Activated CD4-positive, alpha-beta T cell treated with anti-CD3 and anti-CD28 coated beads, Interleukin-2, amount 10 ng/mL, durations not matched to agents 24 days and 14 days (primary cell): ENCODE measurements at regions not wholly inside any gene's neighbourhood (a gene's known extent, or its start where the extent isn't known, plus 50 kb on each side); places are given as distances from the start of the nearest gene placed in this dataset.

Experiments
- DNase-seq: peaks from one replicate; pipeline ENCODE4 v3.0.0; 2022
- H3K27ac Mint-ChIP-seq: one replicate; pipeline ENCODE4 v1.8.0; 2022; ENCODE audit warnings: mild to moderate bottlenecking, mixed read lengths
- H3K27me3 Mint-ChIP-seq: one replicate; pipeline ENCODE4 v1.8.0; 2022; ENCODE audit warnings: mixed read lengths
- H3K36me3 Mint-ChIP-seq: one replicate; pipeline ENCODE4 v1.8.0; 2022; ENCODE audit warnings: low read depth, mild to moderate bottlenecking, mixed read lengths
- H3K4me1 Mint-ChIP-seq: one replicate; pipeline ENCODE4 v1.8.0; 2021; ENCODE audit warnings: mixed read lengths
- H3K4me3 Mint-ChIP-seq: one replicate; pipeline ENCODE4 v1.8.0; 2022; ENCODE audit warnings: mild to moderate bottlenecking, moderate library complexity, mixed read lengths
- H3K9me3 Mint-ChIP-seq: one replicate; pipeline ENCODE4 v1.8.0; 2021; ENCODE audit warnings: mixed read lengths
- intact Hi-C: fragments of 100-400 bp; cut with micrococcal nuclease; formaldehyde crosslinking; loops from one replicate; pipeline ENCODE4 v1.15.1; 2023

GRCh38 chr13:63175536-63175935 lies 1759.9 kb upstream of the PCDH20 start:
- H3K36me3 Mint-ChIP-seq: no peaks in the 10 kb centered on the region
- H3K27ac Mint-ChIP-seq: no peak overlapping the region
- H3K27me3 Mint-ChIP-seq: no peaks in the 10 kb centered on the region
- no peaks in the 10 kb centered on the region for H3K4me1 Mint-ChIP-seq
- intact Hi-C loops: no loop called here
- no peak overlapping the region for H3K4me3 Mint-ChIP-seq
- no peak for DNase-seq
- peaks cover 4% of the 10 kb centered on the region for H3K9me3 Mint-ChIP-seq

GRCh38 chr13:63167699-63168337 lies 1752.2 kb upstream of the PCDH20 start:
- intact Hi-C loops: no loop called here
- no peaks in the 10 kb centered on the region for H3K4me1 Mint-ChIP-seq
- H3K36me3 Mint-ChIP-seq: no peaks in the 10 kb centered on the region
- no peaks in the 10 kb centered on the region for H3K27me3 Mint-ChIP-seq
- DNase-seq: no peak
- H3K9me3 Mint-ChIP-seq: no peaks in the 10 kb centered on the region
- no peak overlapping the region for H3K27ac Mint-ChIP-seq
- no peak overlapping the region for H3K4me3 Mint-ChIP-seq

DNA sequence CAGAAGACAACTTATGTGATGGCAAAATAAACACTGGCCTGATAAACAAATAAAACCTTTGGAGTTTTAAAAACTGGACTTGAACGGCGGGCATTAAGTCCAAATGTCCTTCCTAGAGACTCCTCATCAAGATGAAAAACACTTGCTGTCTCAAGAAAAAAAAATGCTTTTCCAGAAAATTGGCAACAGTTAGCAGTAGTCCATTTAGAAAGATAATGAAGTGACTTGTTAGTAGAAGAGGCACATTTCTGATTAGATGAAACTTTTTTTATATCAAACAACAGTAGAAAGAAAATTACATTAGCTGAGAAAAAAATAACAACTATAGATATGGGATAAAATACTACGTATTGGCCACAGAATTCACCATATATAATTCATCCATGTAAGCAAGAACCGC lies 1750.7 kb upstream of the PCDH20 start:
- Mint-ChIP-seq H3K9me3 (no peaks in the 10 kb centered on the region), H3K4me1 (no peaks in the 10 kb centered on the region), H3K27ac (no peak overlapping the region), H3K4me3 (no peak overlapping the region), H3K36me3 (no peaks in the 10 kb centered on the region), H3K27me3 (no peaks in the 10 kb centered on the region)
- no peak for DNase-seq
- intact Hi-C loops: no loop called here

- no peak overlapping the region for H3K27ac Mint-ChIP-seq
- intact Hi-C loops: no loop called here
- H3K4me3 Mint-ChIP-seq: no peak overlapping the region
- H3K36me3 Mint-ChIP-seq: no peaks in the 10 kb centered on the region
- no peak for DNase-seq
- H3K4me1 Mint-ChIP-seq: no peaks in the 10 kb centered on the region
- H3K9me3 Mint-ChIP-seq: no peaks in the 10 kb centered on the region
- no peaks in the 10 kb centered on the region for H3K27me3 Mint-ChIP-seq
Measured at GRCh38 chr13:63163903-63164302, 1748.3 kb upstream of the PCDH20 start.

DNA sequence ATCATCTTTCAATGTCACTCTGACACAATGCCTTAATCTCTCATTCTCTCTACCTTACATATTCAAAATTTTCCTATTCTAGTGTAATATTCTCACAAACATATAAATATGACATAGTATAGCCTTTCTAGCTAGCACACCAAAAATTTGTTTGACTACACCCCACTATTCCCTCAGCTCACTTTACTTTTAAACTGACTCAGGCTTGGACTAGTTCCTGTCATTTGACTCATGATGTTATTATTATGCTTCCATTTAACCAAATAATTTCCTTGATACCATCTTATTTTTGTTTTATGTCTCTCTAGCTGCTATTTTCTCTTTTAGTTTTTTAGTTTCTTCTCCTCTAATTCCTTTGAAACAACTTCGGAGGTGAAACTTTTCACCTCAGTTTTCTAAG lies 1745.6 kb upstream of the PCDH20 start:
- intact Hi-C loops: no loop called here
- no peaks in the 10 kb centered on the region for H3K9me3 Mint-ChIP-seq
- no peak overlapping the region for H3K27ac Mint-ChIP-seq

GRCh38 chr13:63156816-63157215 lies 1741.2 kb upstream of the PCDH20 start:
- intact Hi-C loops: no loop called here
- H3K27me3 Mint-ChIP-seq: no peaks in the 10 kb centered on the region

More for the DNA sequence above, 1745.6 kb upstream of the PCDH20 start:
- no peaks in the 10 kb centered on the region for H3K36me3 Mint-ChIP-seq
- no peaks in the 10 kb centered on the region for H3K27me3 Mint-ChIP-seq
- DNase-seq: no peak
- no peak overlapping the region for H3K4me3 Mint-ChIP-seq
- no peaks in the 10 kb centered on the region for H3K4me1 Mint-ChIP-seq

GRCh38 chr13:63149375-63149774 lies 1733.7 kb upstream of the PCDH20 start:
- Mint-ChIP-seq H3K36me3 (no peaks in the 10 kb centered on the region), H3K27me3 (no peaks in the 10 kb centered on the region), H3K4me1 (no peaks in the 10 kb centered on the region), H3K9me3 (peaks cover 6% of the 10 kb centered on the region), H3K27ac (no peak overlapping the region), H3K4me3 (no peak overlapping the region)
- no peak for DNase-seq
- intact Hi-C loops: no loop called here

More at GRCh38 chr13:63156816-63157215, 1741.2 kb upstream of the PCDH20 start:
- no peak overlapping the region for H3K4me3 Mint-ChIP-seq
- no peaks in the 10 kb centered on the region for H3K4me1 Mint-ChIP-seq
- no peak overlapping the region for H3K27ac Mint-ChIP-seq
- no peaks in the 10 kb centered on the region for H3K36me3 Mint-ChIP-seq
- no peak for DNase-seq
- no peaks in the 10 kb centered on the region for H3K9me3 Mint-ChIP-seq

DNA sequence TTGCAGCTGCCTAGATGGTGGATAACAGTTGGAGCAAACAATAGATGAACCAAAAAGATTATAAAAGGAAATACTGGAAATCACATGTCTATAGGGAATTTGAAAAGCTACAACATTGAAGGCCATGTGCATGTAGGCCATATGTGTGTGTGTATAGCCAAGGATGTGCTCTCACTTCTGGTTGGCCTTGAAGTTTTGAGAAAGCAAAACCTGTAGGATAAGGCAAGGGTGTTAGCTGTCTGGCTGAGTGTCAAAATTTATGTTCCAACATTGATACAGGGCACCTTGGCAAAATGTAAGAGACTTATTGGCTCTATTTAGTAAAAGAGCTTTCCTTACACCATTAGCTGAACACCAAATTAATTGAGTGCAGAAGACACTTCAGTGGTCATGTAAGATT lies 1723.6 kb upstream of the PCDH20 start:
- Mint-ChIP-seq H3K4me3 (no peak overlapping the region), H3K4me1 (no peaks in the 10 kb centered on the region), H3K9me3 (no peaks in the 10 kb centered on the region), H3K27me3 (no peaks in the 10 kb centered on the region), H3K36me3 (no peaks in the 10 kb centered on the region), H3K27ac (no peak overlapping the region)
- intact Hi-C loops: no loop called here
- DNase-seq: no peak

- Mint-ChIP-seq H3K4me3 (no peak overlapping the region), H3K27me3 (no peaks in the 10 kb centered on the region), H3K9me3 (peaks cover 5% of the 10 kb centered on the region), H3K36me3 (no peaks in the 10 kb centered on the region), H3K4me1 (no peaks in the 10 kb centered on the region), H3K27ac (no peak overlapping the region)
- intact Hi-C loops: no loop called here
- no peak for DNase-seq
Measured at GRCh38 chr13:63129995-63130394, 1714.3 kb upstream of the PCDH20 start.

DNA sequence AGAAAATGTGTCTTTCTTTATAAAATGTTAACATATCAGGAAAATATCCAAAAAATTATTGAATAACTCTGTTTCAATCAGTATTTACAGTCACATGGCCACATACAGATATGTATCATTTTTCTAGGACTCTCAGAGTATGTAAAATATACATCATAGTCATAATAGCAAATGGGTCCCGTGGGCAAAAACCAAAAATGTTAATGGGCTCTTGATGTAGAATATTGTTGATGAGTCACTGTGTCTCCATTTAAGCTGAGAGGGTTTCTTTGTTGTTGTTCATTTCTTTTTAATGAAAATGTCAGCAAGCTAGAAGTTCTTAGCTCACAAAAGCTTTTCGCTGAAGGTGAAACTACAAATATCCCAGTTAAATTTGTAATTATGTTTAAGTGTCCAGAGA lies 1713.1 kb upstream of the PCDH20 start:
- Mint-ChIP-seq H3K27ac (no peak overlapping the region), H3K9me3 (peaks cover 5% of the 10 kb centered on the region), H3K4me3 (no peak overlapping the region), H3K36me3 (no peaks in the 10 kb centered on the region), H3K27me3 (no peaks in the 10 kb centered on the region), H3K4me1 (no peaks in the 10 kb centered on the region)
- intact Hi-C loops: no loop called here
- no peak for DNase-seq

DNA sequence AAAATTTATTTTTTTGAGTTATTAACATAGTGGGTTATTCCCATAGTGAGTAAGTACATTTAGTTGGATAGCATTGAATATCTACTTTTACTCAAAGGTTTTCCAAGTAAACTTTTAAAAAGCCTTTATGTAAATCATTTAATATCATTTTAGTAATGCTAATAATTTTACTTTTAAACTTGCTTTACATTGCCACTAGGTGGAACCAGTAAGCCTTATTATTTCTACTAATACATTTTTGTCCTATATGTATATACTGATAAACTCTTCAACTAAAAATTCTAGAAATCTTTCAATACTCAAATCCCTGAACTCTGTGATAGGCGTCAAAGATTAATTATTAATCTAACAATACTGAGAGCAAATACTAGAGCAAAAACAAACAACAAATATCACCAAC lies 1709.2 kb upstream of the PCDH20 start:
- H3K27me3 Mint-ChIP-seq: no peaks in the 10 kb centered on the region
- H3K27ac Mint-ChIP-seq: no peak overlapping the region
- intact Hi-C loops: no loop called here
- no peak for DNase-seq
- H3K4me1 Mint-ChIP-seq: no peaks in the 10 kb centered on the region
- peaks cover 3% of the 10 kb centered on the region for H3K9me3 Mint-ChIP-seq
- H3K36me3 Mint-ChIP-seq: no peaks in the 10 kb centered on the region
- no peak overlapping the region for H3K4me3 Mint-ChIP-seq

GRCh38 chr13:63120883-63121282 lies 1705.2 kb upstream of the PCDH20 start:
- H3K4me3 Mint-ChIP-seq: no peak overlapping the region
- intact Hi-C loops: no loop called here
- H3K36me3 Mint-ChIP-seq: no peaks in the 10 kb centered on the region
- H3K9me3 Mint-ChIP-seq: no peaks in the 10 kb centered on the region
- H3K4me1 Mint-ChIP-seq: no peaks in the 10 kb centered on the region
- no peaks in the 10 kb centered on the region for H3K27me3 Mint-ChIP-seq
- no peak for DNase-seq
- no peak overlapping the region for H3K27ac Mint-ChIP-seq

DNA sequence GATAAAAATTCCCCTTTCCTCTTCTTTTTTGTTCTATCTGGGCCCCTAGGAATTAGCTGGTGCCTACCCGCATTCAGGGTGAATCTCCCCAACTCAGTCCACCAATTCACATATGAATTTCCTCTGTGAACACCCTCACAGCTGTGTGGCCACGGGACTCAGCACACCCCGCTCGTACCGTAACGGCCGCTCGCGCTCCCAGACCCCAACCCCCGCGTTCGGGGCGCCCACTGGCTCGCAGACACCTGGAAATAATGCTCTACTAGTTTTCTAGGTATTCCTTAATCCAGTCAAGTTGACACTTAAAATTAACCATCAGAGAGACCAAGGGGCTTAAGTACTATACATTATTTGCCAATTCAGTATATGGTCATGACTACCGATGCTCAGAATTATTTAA lies 1702.1 kb upstream of the PCDH20 start:
- Mint-ChIP-seq H3K9me3 (no peaks in the 10 kb centered on the region), H3K4me3 (no peak overlapping the region), H3K4me1 (no peaks in the 10 kb centered on the region), H3K36me3 (no peaks in the 10 kb centered on the region), H3K27me3 (no peaks in the 10 kb centered on the region), H3K27ac (no peak overlapping the region)
- intact Hi-C loops: no loop called here
- no peak for DNase-seq

- Mint-ChIP-seq H3K9me3 (no peaks in the 10 kb centered on the region), H3K4me1 (no peaks in the 10 kb centered on the region), H3K4me3 (no peak overlapping the region), H3K36me3 (no peaks in the 10 kb centered on the region), H3K27me3 (no peaks in the 10 kb centered on the region), H3K27ac (no peak overlapping the region)
- DNase-seq: no peak
- intact Hi-C loops: no loop called here
Measured at GRCh38 chr13:63112799-63113395, 1697.2 kb upstream of the PCDH20 start.

GRCh38 chr13:63110466-63110865 lies 1694.8 kb upstream of the PCDH20 start:
- DNase-seq: no peak
- intact Hi-C loops: no loop called here

More at GRCh38 chr13:63110466-63110865, 1694.8 kb upstream of the PCDH20 start:
- Mint-ChIP-seq H3K4me1 (no peaks in the 10 kb centered on the region), H3K27me3 (no peaks in the 10 kb centered on the region), H3K4me3 (no peak overlapping the region), H3K27ac (no peak overlapping the region), H3K9me3 (no peaks in the 10 kb centered on the region), H3K36me3 (no peaks in the 10 kb centered on the region)
